Stomach (tissue), 8 donors: ENCODE measurements at regions not wholly inside any gene's neighbourhood (a gene's known extent, or its start where the extent isn't known, plus 50 kb on each side); places are given as distances from the start of the nearest gene placed in this dataset.

Experiments
- DNase-seq, 2 donors: peaks; one replicate each; pipeline versions ENCODE4 v3.0.0 to v3.0.0-alpha.2; 2013 to 2019
- H3K27ac ChIP-seq, 5 donors: fragments of 200-600 bp in 4 of 5; sonication (generic) in 4 of 5; one replicate each; pipeline ENCODE4 v1.5.1; 2013 to 2019; ENCODE audit warnings: mild to moderate bottlenecking in 1 of 5, moderate library complexity in 1 of 5
- H3K27me3 ChIP-seq, 3 donors: fragments of 200-600 bp; sonication (generic); one replicate each; pipeline ENCODE4 v1.5.1; 2017 to 2019; ENCODE audit warnings: mixed run types in 1 of 3
- H3K36me3 ChIP-seq, 4 donors: fragments of 200-600 bp; sonication (generic); 1 replicate in 3 of 4; 2 replicates in 1 of 4; pipeline ENCODE4 v1.5.1; 2016 to 2019
- H3K4me1 ChIP-seq, 4 donors: fragments of 200-600 bp; sonication (generic); one replicate each; pipeline ENCODE4 v1.5.1; 2016 to 2019
- H3K4me3 ChIP-seq, 4 donors: fragments of 200-600 bp; sonication (generic) in 3 of 4; one replicate each; pipeline ENCODE4 v1.5.1; 2016 to 2019; ENCODE audit warnings: mild to moderate bottlenecking in 1 of 4
- H3K9me3 ChIP-seq, 4 donors: fragments of 200-600 bp; sonication (generic); one replicate each; pipeline ENCODE4 v1.5.1; 2016 to 2019
- CTCF ChIP-seq, 7 experiments: fragments of 450-650 bp in 4 of 7; fragments of 200-600 bp in 3 of 7; sonication (generic) in 3 of 7; IDR thresholded peaks; one replicate each; pipeline ENCODE4 v1.5.1; 2016 to 2019; ENCODE audit warnings: antibody characterized with exemption in 7 of 7, control low read depth in 2 of 7, mild to moderate bottlenecking in 1 of 7
- EP300 ChIP-seq: sonication (generic); formaldehyde crosslinking; IDR thresholded peaks from one replicate; pipeline ENCODE4 v1.6.1; 2017; ENCODE audit warnings: antibody characterized with exemption
- POLR2A ChIP-seq, 4 donors: fragments of 450-650 bp; IDR thresholded peaks; one replicate each; pipeline ENCODE4 v1.6.1; 2016; ENCODE audit warnings: antibody characterized with exemption in 4 of 4, control low read depth in 2 of 4, mild to moderate bottlenecking in 1 of 4, moderate library complexity in 1 of 4
- POLR2AphosphoS5 ChIP-seq, 3 donors: sonication (generic); formaldehyde crosslinking; IDR thresholded peaks; one replicate each; pipeline ENCODE4 v1.6.1; 2016; ENCODE audit warnings: antibody characterized with exemption in 3 of 3
- WGBS, 5 donors: extraction: QIAGEN DNeasy Blood & Tissue Kit in 3 of 5; methylation state at CpG; one replicate each; pipeline versions ENCODE4 v1.1.5 to v1.1.7; 2013 to 2018; 5-methylcytosine and 5-hydroxymethylcytosine counted together
- intact Hi-C: fragments of 100-400 bp; cut with DNase I; formaldehyde crosslinking; loops from one replicate; pipeline ENCODE4 v1.15.1; 2023; ENCODE audit warnings: low total_unique reads
- donor health status: healthy with polysubstance abuse.
- donor health status: Bipolar disorder and iron deficiency.
- donor health status: healthy.

- Histone ChIP-seq H3K36me3 (no peaks in the 10 kb centered on the region), H3K27ac (no peak overlapping the region), H3K9me3 (no peaks in the 10 kb centered on the region), H3K4me1 (no peaks in the 10 kb centered on the region), H3K4me3 (no peak overlapping the region), H3K27me3 (no peaks in the 10 kb centered on the region)
- peak in 1 of 2 donors; percentile 42 for DNase-seq
- TF ChIP-seq POLR2AphosphoS5 (IDR thresholded peaks at IDR 0.05) (no peak), CTCF (IDR thresholded peaks at IDR 0.05) (peak in 4 of 7 experiments; percentile 8 to 35 (median 22))
- intact Hi-C loops, result no loop called here
- 1 to 11% (median 3%) methylated on average over 4 of the region's 4 CpGs for WGBS, 5 donors
These were observed 74.4 kb upstream of the RBMX start for GRCh38 chrX:136954930-136955329.

- DNase-seq, result peak; percentile 70 to 79
- Histone ChIP-seq H3K4me3 (no peak overlapping the region), H3K27me3 (no peaks in the 10 kb centered on the region), H3K27ac (no peak overlapping the region), H3K4me1 (no peaks in the 10 kb centered on the region), H3K36me3 (no peaks in the 10 kb centered on the region), H3K9me3 (no peaks in the 10 kb centered on the region)
- intact Hi-C loops, result no loop called here
- WGBS, 5 donors, result 63 to 68% (median 66%) methylated on average over 26 of the region's 26 CpGs
- TF ChIP-seq POLR2AphosphoS5 (IDR thresholded peaks at IDR 0.05) (no peak), CTCF (IDR thresholded peaks at IDR 0.05) (peak in 4 of 7 experiments; percentile 6 to 46 (median 39))
These were observed 73.6 kb upstream of the RBMX start for GRCh38 chrX:136953867-136954787.

GRCh38 chrX:136950211-136950610 is 69.7 kb upstream of the RBMX start:
- Histone ChIP-seq H3K4me3 (no peak overlapping the region), H3K27ac (no peak overlapping the region), H3K36me3 (no peaks in the 10 kb centered on the region), H3K4me1 (no peaks in the 10 kb centered on the region), H3K9me3 (no peaks in the 10 kb centered on the region), H3K27me3 (no peaks in the 10 kb centered on the region)
- intact Hi-C loops, result no loop called here
- DNase-seq, result no peak
- TF ChIP-seq POLR2AphosphoS5 (IDR thresholded peaks at IDR 0.05) (no peak), CTCF (IDR thresholded peaks at IDR 0.05) (no peak), EP300 (no peak), POLR2A (IDR thresholded peaks at IDR 0.05) (no peak)
- WGBS, 5 donors, result 67 to 93% (median 83%) methylated on average over 4 of the region's 4 CpGs

GRCh38 chrX:136941396-136942337 is 61.1 kb upstream of the RBMX start:
- Histone ChIP-seq H3K36me3 (no peaks in the 10 kb centered on the region), H3K27me3 (no peaks in the 10 kb centered on the region), H3K4me3 (no peak overlapping the region), H3K4me1 (no peaks in the 10 kb centered on the region), H3K27ac (no peak overlapping the region), H3K9me3 (no peaks in the 10 kb centered on the region)
- TF ChIP-seq POLR2A (IDR thresholded peaks at IDR 0.05) (no peak), POLR2AphosphoS5 (IDR thresholded peaks at IDR 0.05) (no peak), EP300 (no peak), CTCF (IDR thresholded peaks at IDR 0.05) (no peak)
- no peak for DNase-seq
- WGBS, 5 donors, result 52 to 65% (median 62%) methylated on average over 9 of the region's 9 CpGs
- intact Hi-C loops, result no loop called here
